Superior temporal gyrus (tissue), 1 donor: ENCODE measurements at regions not wholly inside any gene's neighbourhood (a gene's known extent, or its start where the extent isn't known, plus 50 kb on each side); places are given as distances from the start of the nearest gene placed in this dataset.

Source experiments
- DNase-seq: peaks from one replicate; pipeline ENCODE4 v3.0.0-alpha.2; 2016; ENCODE audit errors: extremely low spot score

GRCh38 chrX:97666890-97667289, 783.2 kb downstream of the RPA4 start:
- no peak for DNase-seq

- DNase-seq, result no peak
These were observed 784.4 kb downstream of the RPA4 start for GRCh38 chrX:97668126-97668525.

DNA sequence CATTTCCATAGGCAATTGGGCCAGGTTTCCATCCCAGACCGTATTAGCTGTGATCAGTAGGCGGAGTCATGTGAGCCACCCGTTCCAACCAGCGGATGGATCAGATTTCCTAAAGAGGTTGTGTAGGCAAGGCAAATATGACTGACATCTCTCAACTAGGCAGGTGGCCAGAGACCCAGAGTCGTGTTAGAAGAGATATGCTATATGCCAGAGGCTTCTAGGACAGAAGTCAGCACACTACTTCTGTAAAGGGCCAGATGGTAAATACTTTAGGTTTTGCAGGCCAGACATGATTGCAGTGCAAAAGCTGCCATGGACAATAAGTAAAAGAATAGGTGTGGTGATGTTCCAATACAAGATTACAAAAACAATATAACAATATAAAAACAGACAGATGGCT, 788.4 kb downstream of the RPA4 start:
- no peak for DNase-seq

- no peak for DNase-seq
These were observed 788.9 kb downstream of the RPA4 start for GRCh38 chrX:97672608-97673007.

DNA sequence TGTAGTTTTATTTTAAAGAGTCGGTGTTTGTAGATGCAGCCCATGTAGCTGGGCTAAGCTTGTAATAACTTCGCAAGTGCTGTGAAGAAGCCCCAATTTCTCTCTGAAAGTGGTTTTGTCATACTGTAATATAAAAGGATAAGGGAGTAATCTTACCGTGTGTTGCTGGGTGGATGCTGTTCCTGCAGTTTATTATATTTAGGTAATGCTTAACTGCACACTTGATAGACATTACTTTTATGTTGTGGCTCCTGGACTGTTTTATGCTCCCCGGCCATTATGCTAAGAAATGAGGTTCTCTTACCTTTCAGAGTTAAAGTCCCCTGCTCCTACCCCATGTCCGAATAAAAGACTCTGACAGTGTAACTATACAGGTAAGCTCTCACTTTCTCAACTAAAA, 789.4 kb downstream of the RPA4 start:
- DNase-seq, result no peak

GRCh38 chrX:97682991-97683840, 799.5 kb downstream of the RPA4 start:
- no peak for DNase-seq

DNA sequence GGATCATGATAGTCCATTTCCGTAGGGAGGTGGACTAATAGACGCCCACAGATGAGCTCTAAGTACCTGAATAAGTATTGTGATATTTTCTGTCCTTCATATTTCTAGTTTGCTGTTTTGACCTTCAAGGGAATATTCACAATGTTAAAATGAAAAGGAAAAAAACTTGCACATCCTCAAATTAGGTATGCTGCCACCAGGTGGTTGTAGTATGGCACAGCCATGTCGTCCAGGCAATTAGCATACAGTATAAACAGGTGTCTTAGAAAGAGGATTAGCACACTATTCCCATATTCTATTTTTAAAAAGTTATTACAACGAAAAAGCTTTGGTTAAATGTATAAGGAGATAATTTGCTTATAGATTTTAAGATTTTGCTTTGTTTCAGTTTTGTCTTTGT, 802.0 kb downstream of the RPA4 start:
- DNase-seq, result peak; percentile 12

DNA sequence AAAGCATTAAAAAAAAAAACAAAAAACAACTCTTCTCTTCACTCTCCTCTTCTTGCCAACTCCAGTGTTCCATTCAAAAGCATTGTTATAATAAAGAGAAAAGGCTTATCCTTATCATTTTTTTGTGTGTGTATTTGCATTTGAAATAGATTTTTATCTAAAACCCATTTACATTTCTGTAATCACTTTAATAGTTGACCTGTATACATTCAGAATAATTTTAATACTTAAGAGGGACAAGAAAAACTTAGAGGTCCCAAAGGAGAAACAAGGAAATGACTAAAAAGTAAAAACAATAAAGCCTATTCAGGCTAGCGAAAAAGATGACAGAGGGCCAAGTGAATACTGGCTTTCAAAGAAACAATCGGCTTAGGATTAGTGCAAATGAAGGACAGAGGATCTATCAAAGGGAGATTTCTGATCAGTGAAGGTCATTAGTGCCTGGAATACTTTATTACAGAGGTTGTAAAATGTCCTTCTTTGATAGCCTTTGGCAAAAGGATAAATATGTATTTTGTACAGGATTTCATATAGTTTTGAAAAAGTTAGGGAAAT, 808.3 kb downstream of the RPA4 start:
- DNase-seq, result no peak

GRCh38 chrX:97692575-97692974, 808.9 kb downstream of the RPA4 start:
- no peak for DNase-seq

DNA sequence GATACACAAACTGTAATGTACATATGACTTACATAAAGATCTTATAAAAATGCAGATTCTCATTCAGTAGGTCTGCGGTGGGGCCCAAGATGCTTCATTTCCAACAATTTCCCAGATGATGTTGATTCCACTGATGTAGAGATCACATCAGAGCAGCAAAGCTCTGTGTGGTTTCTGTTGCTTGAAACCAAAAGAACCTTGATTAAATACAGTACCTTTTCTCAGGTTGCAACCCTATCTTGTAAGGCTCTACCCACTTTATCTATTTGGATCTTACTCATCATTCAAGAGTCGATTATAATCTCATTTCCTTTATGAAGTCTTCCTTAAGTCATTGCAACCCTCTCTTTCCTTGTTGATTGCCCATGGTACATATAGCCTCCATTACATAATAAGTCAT, 816.8 kb downstream of the RPA4 start:
- no peak for DNase-seq

GRCh38 chrX:97704474-97704873, 820.8 kb downstream of the RPA4 start:
- no peak for DNase-seq

- no peak for DNase-seq
These were observed 821.2 kb downstream of the RPA4 start for GRCh38 chrX:97704881-97705280.

DNA sequence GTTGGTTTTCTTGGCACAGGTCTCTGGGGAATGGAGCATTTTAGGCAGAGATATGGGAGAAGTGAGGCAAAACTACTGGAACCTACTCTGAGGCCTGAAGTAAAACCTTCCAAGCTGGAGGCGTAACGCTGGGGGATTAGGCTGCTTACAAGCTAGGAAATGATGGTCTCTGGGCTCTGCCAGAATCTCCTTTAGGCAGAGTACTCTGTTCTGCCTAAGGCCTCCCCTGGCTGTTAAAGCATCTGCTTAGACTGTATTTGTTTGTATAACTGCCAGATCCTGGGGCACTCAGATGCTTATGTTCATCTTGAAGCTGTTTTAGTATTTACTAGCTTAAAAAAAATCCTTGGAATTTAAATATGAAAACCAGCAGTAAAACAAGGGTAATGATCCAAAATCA, 822.2 kb downstream of the RPA4 start:
- DNase-seq, result no peak

- DNase-seq, result no peak
These were observed 830.4 kb downstream of the RPA4 start for GRCh38 chrX:97714072-97714471.

GRCh38 chrX:97728215-97728614, 844.5 kb downstream of the RPA4 start:
- no peak for DNase-seq

DNA sequence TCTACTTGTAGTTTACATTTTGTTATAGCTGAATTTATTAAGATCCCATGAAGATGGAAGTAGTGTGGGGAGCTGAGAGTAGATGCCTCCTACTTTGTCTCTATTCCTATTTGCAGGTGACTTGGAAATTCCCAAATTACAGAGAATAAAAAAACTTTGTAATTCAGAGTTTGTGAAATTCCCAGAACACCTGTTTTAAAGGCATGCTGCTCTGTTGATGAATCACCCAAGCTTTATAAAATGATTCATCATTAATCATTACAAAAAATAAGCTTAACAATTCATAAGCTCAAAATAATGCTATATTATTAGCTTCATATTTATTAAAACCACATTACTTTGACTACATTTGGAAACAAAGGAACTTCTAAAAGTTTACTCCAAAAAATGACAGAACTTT, 856.3 kb downstream of the RPA4 start:
- DNase-seq, result no peak

- no peak for DNase-seq
These were observed 857.2 kb downstream of the RPA4 start for GRCh38 chrX:97740886-97741285.

GRCh38 chrX:97743014-97743413, 859.3 kb downstream of the RPA4 start:
- no peak for DNase-seq

DNA sequence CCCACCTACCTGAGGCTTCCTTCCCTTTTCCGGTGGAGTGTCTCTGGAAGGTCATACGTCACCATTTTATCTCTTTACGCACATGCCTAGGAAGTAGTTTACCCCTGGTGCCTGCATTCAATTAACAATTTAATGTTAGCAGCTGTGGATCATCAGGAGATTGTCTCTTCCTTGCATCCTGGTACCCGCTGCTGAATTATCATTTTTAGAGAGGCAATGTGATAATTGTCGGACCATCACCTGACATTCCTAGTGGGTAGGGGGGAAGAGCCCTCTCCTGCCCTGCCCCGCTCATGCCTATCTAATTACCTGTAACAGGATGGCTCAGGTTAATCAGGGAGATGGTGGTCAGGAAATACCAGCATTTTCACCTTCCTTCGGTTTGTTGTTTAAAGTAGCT, 863.6 kb downstream of the RPA4 start:
- DNase-seq, result no peak

DNA sequence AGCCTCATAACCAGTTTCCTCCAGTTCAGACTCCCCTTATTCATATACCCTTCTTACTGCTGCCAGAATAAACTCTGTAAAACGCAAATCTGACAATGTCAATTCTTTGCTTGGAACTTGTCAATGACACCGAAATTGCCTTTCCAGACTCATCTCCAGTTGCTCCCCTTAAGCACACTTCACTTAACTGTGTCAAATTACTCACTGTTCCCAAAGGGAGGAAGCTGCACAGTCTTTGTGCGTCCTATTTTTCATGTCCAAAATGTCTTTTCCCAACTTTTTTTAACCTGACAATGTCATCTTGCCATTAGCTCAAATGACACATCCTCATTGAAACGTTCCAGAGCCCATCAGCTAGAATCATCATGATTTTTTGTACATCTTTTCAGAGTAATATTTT, 867.3 kb downstream of the RPA4 start:
- no peak for DNase-seq

DNA sequence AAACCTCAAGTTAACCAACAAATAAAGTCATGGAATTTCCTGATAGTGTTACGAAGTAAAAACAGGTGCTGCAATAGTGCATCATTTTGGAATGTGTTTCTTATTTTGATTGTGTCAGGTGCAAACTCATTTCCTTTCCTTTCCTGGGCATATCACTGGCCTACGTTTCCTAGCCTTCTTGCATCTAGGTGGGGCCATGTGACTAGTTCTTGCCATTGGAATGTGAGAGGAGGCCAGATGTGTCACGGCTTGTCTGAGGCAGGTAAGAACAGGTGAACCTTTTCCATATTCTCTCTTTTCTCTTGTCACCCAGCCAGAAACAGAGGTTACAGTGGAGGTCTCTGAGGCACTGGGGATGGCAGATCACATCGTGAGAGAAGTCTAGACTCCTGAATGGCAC, 868.0 kb downstream of the RPA4 start:
- DNase-seq, result no peak

DNA sequence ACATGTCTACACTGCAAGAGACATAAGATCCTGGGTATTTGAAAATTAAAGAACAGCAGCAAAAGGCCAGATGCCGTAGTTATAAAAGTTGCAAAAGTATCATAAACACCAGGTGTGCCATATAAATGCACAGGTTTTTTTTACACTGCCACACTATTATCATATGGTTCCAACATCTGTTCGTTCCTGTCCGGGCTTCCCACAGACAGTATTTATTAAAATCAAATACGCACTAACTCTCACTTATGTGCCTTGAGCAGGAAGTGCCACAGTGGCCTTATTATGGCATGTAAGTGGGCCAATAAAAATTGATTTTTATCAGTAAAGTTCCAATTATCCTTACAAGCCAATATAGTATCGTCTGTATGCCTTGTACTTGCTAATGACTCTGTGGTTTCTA, 873.2 kb downstream of the RPA4 start:
- DNase-seq, result no peak

GRCh38 chrX:97763391-97763790, 879.7 kb downstream of the RPA4 start:
- DNase-seq, result no peak

GRCh38 chrX:97763981-97764380, 880.3 kb downstream of the RPA4 start:
- no peak for DNase-seq
